ENCODE measurements at regions not wholly inside any gene's neighbourhood (a gene's known extent, or its start where the extent isn't known, plus 50 kb on each side); places are given as distances from the start of the nearest gene placed in this dataset.

- TF ChIP-seq ZNF449 (CRISPR knock-in tag; IDR thresholded peaks at IDR 0.05) (no peak), MAFF (IDR thresholded peaks at IDR 0.05; ENCODE audit: low read length) (no peak), TRIM24 (IDR thresholded peaks at IDR 0.05) (no peak), HMBOX1 (IDR thresholded peaks at IDR 0.05) (no peak), EGR1 (conservative IDR thresholded peaks at IDR 0.05) (peak; percentile 20; the same call in 1 of the 2 replicates), RBM17 (IDR thresholded peaks at IDR 0.05; ENCODE audit: borderline replicate concordance, low read depth, low read length) (no peak), ZNF24 (IDR thresholded peaks at IDR 0.05) (no peak), ZNF197 (CRISPR knock-in tag; IDR thresholded peaks at IDR 0.05; ENCODE audit: low read depth) (no peak), VEZF1 (CRISPR knock-in tag; IDR thresholded peaks at IDR 0.05) (peak; percentile 41), STAT5A (IDR thresholded peaks at IDR 0.05; ENCODE audit: borderline replicate concordance, low read length) (no peak), AFF1 (IDR thresholded peaks at IDR 0.05; ENCODE audit: low read depth in 1 of 2, partially characterized antibody in 2 of 2) (no peak), YY1 (IDR thresholded peaks at IDR 0.05; ENCODE audit: borderline replicate concordance in 1 of 3, control insufficient read depth in 1 of 3, extremely low read depth in 1 of 3, insufficient read depth in 3 of 3, insufficient read length in 1 of 3, insufficient replicate concordance in 2 of 3, low read depth in 1 of 3, low read length in 2 of 3) (peak in 1 of 3 experiments; percentile 6), PHF20 (IDR thresholded peaks at IDR 0.05; ENCODE audit: partially characterized antibody) (no peak), CHD1 (IDR thresholded peaks at IDR 0.05; ENCODE audit: low read length) (no peak), NEUROD1 (IDR thresholded peaks at IDR 0.05; ENCODE audit: borderline replicate concordance, low read depth, low read length, partially characterized antibody) (no peak), ARHGAP35 (IDR thresholded peaks at IDR 0.05; ENCODE audit: partially characterized antibody) (no peak), CTCFL (IDR thresholded peaks at IDR 0.05; ENCODE audit: borderline replicate concordance, insufficient read depth, low read depth, low read length, poor library complexity, severe bottlenecking) (peak; percentile 87)
Observed at GRCh38 chrX:140091125-140091886, 126.0 kb upstream of the CXorf66 start (continued).
